Endothelial cell of umbilical vein (primary cell): ENCODE measurements at regions not wholly inside any gene's neighbourhood (a gene's known extent, or its start where the extent isn't known, plus 50 kb on each side); places are given as distances from the start of the nearest gene placed in this dataset.

Experiments used
- BruUV-seq: library from RNA; stranded (reverse); fragments of 400-500 nt; replicated peaks from 2 replicates; lab custom pipeline; 2021; lab: Mats Ljungman, UMichigan
- CTCF ChIA-PET: fragments of 300-600, 350-600 bp; sonication (Branson Sonifier 250); formaldehyde crosslinking; loops from one replicate; lab custom pipeline; 2021; ENCODE audit warnings: antibody characterized with exemption, inconsistent platforms; lab: Charles Lee
- POLR2A ChIA-PET: fragments of 300-600, 350-600 bp; sonication (Branson Sonifier 250); formaldehyde crosslinking; loops from one replicate; lab custom pipeline; 2021; ENCODE audit warnings: antibody characterized with exemption, inconsistent platforms; lab: Charles Lee
- DNase-seq: peaks from one replicate; pipeline ENCODE4 v3.0.0-alpha.2; 2011; ENCODE audit warnings: low read depth, low spot score
- FAIRE-seq: peaks from 2 replicates; lab custom pipeline; 2011; peaks lifted over from hg19 to GRCh38; lab: Jason Lieb, UNC
- H2AFZ ChIP-seq: 2 replicates; pipeline ENCODE4 v1.6.0; 2012; ENCODE audit warnings: low read depth, low read length, control low read depth, inconsistent platforms
- H3K27ac ChIP-seq: 2 replicates; pipeline ENCODE4 v1.5.1; 2011; ENCODE audit warnings: low read depth, mild to moderate bottlenecking, control low read depth, low read length, moderate library complexity; ENCODE audit not compliant: insufficient read depth
- H3K27me3 ChIP-seq, 2 experiments: 2 replicates each; pipeline versions ENCODE4 v1.6.0 to v1.6.1; 2011; ENCODE audit warnings: low read length in 2 of 2, mixed read lengths in 1 of 2; ENCODE audit not compliant: control insufficient read depth in 2 of 2, insufficient read depth in 2 of 2
- H3K36me3 ChIP-seq, 2 experiments: 2 replicates in 1 of 2; 3 replicates in 1 of 2; pipeline ENCODE4 v1.5.1; 2011; ENCODE audit warnings: low read length in 2 of 2, mild to moderate bottlenecking in 1 of 2, moderate library complexity in 1 of 2; ENCODE audit not compliant: control insufficient read depth in 2 of 2, insufficient read depth in 2 of 2; ENCODE audit errors: extremely low read depth in 1 of 2
- H3K4me1 ChIP-seq: 3 replicates; pipeline ENCODE4 v1.5.1; 2011; ENCODE audit warnings: mild to moderate bottlenecking, low read length; ENCODE audit not compliant: control insufficient read depth, insufficient read depth; ENCODE audit errors: extremely low read depth
- H3K4me2 ChIP-seq: 2 replicates; pipeline ENCODE4 v1.6.1; 2011; ENCODE audit warnings: low read length, control low read depth, mixed read lengths; ENCODE audit not compliant: insufficient read depth
- H3K4me3 ChIP-seq, 3 experiments: fragments of 200-600 bp in 1 of 3; sonication (generic), shearing (Covaris generic) in 1 of 3; replicated peaks in 1 of 3; 2 replicates each; pipeline ENCODE4 v1.5.1; 2011 to 2016; ENCODE audit warnings: control low read depth in 3 of 3, low read length in 3 of 3, mild to moderate bottlenecking in 2 of 3, inconsistent platforms in 1 of 3, low read depth in 1 of 3, moderate library complexity in 1 of 3; ENCODE audit not compliant: insufficient read depth in 1 of 3
- H3K79me2 ChIP-seq: 2 replicates; pipeline ENCODE4 v1.6.0; 2012; ENCODE audit warnings: low read length, inconsistent platforms; ENCODE audit not compliant: control insufficient read depth, insufficient read depth
- H3K9ac ChIP-seq: replicated peaks from 2 replicates; pipeline ENCODE3; 2011; ENCODE audit warnings: low read length, control low read depth; ENCODE audit not compliant: insufficient read depth; ENCODE audit errors: extremely low read depth
- H3K9me1 ChIP-seq: replicated peaks from 3 replicates; pipeline ENCODE4 v1.6.0; 2011; ENCODE audit warnings: mild to moderate bottlenecking, low read length; ENCODE audit not compliant: control insufficient read depth, insufficient read depth; ENCODE audit errors: extremely low read depth
- H3K9me3 ChIP-seq: replicated peaks from 2 replicates; pipeline ENCODE4 v1.5.1; 2012; ENCODE audit warnings: low read length, inconsistent platforms; ENCODE audit not compliant: control insufficient read depth, insufficient read depth
- H4K20me1 ChIP-seq: replicated peaks from 2 replicates; pipeline ENCODE3; 2011; ENCODE audit warnings: mild to moderate bottlenecking, low read length; ENCODE audit not compliant: control insufficient read depth, insufficient read depth; ENCODE audit errors: extremely low read depth
- EZH2 ChIP-seq: IDR thresholded peaks from 2 replicates; pipeline ENCODE4 v1.6.1; 2012; ENCODE audit warnings: borderline replicate concordance, low read depth, mild to moderate bottlenecking, moderate library complexity, low read length, inconsistent platforms; ENCODE audit not compliant: severe bottlenecking
- FOS ChIP-seq: IDR thresholded peaks from 2 replicates; pipeline ENCODE4 v1.6.1; 2011; ENCODE audit warnings: mild to moderate bottlenecking, low read length, moderate library complexity, borderline replicate concordance; ENCODE audit not compliant: insufficient read depth
- GATA2 ChIP-seq: IDR thresholded peaks from 2 replicates; pipeline ENCODE4 v1.7.0; 2011; ENCODE audit warnings: low read depth, mild to moderate bottlenecking, moderate library complexity, mixed read lengths, low read length; ENCODE audit not compliant: insufficient read length, insufficient read depth
- JUN ChIP-seq: IDR thresholded peaks from 2 replicates; pipeline ENCODE4 v1.6.1; 2011; ENCODE audit warnings: borderline replicate concordance, low read depth; ENCODE audit not compliant: insufficient read length, insufficient read depth
- MYC ChIP-seq: IDR thresholded peaks from one replicate; pipeline ENCODE4 v1.6.1; 2011; ENCODE audit warnings: mild to moderate bottlenecking, low read depth, low read length
- POLR2A ChIP-seq: IDR thresholded peaks from 2 replicates; pipeline ENCODE4 v1.6.1; 2012; ENCODE audit warnings: low read depth, mild to moderate bottlenecking, control low read depth, low read length
- POLR2AphosphoS5 ChIP-seq: IDR thresholded peaks from 2 replicates; pipeline ENCODE4 v1.6.1; 2012; ENCODE audit warnings: low read depth, mild to moderate bottlenecking, control low read depth, low read length, moderate library complexity; ENCODE audit not compliant: insufficient read depth
- dilution Hi-C: fragments of 300-500 bp; cut with MboI; formaldehyde crosslinking; loops from one replicate; pipeline ENCODE4 v1.15.0; 2019; ENCODE audit warnings: low sequenced_read_pairs; ENCODE audit not compliant: extremely low pct_ligation_motif_present
- intact Hi-C: fragments of 100-400 bp; cut with micrococcal nuclease; formaldehyde crosslinking; loops from one replicate; pipeline ENCODE4 v1.10.0; 2022
- TF ChIP-seq, protein P1 (sequence below), 2 donors: IDR thresholded peaks; 1 replicate in 1 of 2; 2 replicates in 1 of 2; pipeline ENCODE4 v1.5.1; 2011; ENCODE audit warnings: low read length in 2 of 2, mild to moderate bottlenecking in 2 of 2, moderate library complexity in 2 of 2, control low read depth in 1 of 2, inconsistent platforms in 1 of 2, low read depth in 1 of 2; ENCODE audit not compliant: insufficient read depth in 1 of 2; ENCODE audit errors: extremely low read depth in 1 of 2
- TF ChIP-seq, protein P2 (sequence below): IDR thresholded peaks from 2 replicates; pipeline ENCODE4 v1.6.1; 2011; ENCODE audit not compliant: insufficient read depth, insufficient read length

DNA sequence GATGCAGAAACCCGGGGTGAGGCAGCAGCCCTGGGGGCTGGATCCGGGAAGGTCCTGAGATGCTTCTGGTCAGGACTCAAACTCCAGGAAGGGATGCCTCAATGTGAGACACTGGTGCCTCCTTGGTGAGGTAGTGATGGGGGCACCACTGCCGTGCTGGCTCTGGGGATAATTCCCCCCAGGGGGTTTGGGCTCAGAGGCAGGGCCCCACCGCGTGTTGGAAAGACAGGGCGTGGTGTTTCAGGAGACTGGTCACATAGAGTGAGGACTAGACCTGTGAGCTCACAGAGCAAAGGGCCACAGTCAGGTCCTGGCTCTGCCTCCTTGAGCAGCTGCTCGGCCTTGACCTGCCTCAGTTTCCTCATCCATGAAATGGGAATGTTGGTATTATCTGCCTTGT, 361.9 kb downstream of the GLRX3 start:
- no peak overlapping the region for H3K27ac ChIP-seq
- H2AFZ ChIP-seq = no peak overlapping the region
- intact Hi-C loops (no loop called here), dilution Hi-C loops (no loop called here)
- H3K4me2 ChIP-seq = no peak overlapping the region
- no peak overlapping the region for H3K4me3 ChIP-seq
- no peaks in the 10 kb centered on the region for H3K27me3 ChIP-seq
- FAIRE-seq = no peak
- H3K36me3 ChIP-seq = no peaks in the 10 kb centered on the region
- H4K20me1 ChIP-seq = no peaks in the 10 kb centered on the region
- H3K9me3 ChIP-seq = peaks cover 16% of the 10 kb centered on the region
- no peaks in the 10 kb centered on the region for H3K79me2 ChIP-seq
- BruUV-seq = no TSS peak
- ChIA-PET POLR2A (no interaction called here), CTCF (no interaction called here)
- TF ChIP-seq JUN (no peak), EZH2 (no peak), FOS (no peak), POLR2AphosphoS5 (no peak), MYC (no peak), GATA2 (no peak), POLR2A (no peak)
- TF ChIP-seq, protein P1, sequence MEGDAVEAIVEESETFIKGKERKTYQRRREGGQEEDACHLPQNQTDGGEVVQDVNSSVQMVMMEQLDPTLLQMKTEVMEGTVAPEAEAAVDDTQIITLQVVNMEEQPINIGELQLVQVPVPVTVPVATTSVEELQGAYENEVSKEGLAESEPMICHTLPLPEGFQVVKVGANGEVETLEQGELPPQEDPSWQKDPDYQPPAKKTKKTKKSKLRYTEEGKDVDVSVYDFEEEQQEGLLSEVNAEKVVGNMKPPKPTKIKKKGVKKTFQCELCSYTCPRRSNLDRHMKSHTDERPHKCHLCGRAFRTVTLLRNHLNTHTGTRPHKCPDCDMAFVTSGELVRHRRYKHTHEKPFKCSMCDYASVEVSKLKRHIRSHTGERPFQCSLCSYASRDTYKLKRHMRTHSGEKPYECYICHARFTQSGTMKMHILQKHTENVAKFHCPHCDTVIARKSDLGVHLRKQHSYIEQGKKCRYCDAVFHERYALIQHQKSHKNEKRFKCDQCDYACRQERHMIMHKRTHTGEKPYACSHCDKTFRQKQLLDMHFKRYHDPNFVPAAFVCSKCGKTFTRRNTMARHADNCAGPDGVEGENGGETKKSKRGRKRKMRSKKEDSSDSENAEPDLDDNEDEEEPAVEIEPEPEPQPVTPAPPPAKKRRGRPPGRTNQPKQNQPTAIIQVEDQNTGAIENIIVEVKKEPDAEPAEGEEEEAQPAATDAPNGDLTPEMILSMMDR (IDR thresholded peaks at IDR 0.05; ENCODE audit: extremely low read depth in 1 of 2, insufficient read depth in 1 of 2, low read depth in 1 of 2, low read length in 2 of 2) = no peak
- TF ChIP-seq, protein P2, sequence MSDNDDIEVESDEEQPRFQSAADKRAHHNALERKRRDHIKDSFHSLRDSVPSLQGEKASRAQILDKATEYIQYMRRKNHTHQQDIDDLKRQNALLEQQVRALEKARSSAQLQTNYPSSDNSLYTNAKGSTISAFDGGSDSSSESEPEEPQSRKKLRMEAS = no peak
- DNase-seq = no peak
- H3K9me1 ChIP-seq = no peaks in the 10 kb centered on the region
- H3K4me1 ChIP-seq = no peaks in the 10 kb centered on the region
- no peak overlapping the region for H3K9ac ChIP-seq
